ENCODE measurements at regions not wholly inside any gene's neighbourhood (a gene's known extent, or its start where the extent isn't known, plus 50 kb on each side); places are given as distances from the start of the nearest gene placed in this dataset.

DNA sequence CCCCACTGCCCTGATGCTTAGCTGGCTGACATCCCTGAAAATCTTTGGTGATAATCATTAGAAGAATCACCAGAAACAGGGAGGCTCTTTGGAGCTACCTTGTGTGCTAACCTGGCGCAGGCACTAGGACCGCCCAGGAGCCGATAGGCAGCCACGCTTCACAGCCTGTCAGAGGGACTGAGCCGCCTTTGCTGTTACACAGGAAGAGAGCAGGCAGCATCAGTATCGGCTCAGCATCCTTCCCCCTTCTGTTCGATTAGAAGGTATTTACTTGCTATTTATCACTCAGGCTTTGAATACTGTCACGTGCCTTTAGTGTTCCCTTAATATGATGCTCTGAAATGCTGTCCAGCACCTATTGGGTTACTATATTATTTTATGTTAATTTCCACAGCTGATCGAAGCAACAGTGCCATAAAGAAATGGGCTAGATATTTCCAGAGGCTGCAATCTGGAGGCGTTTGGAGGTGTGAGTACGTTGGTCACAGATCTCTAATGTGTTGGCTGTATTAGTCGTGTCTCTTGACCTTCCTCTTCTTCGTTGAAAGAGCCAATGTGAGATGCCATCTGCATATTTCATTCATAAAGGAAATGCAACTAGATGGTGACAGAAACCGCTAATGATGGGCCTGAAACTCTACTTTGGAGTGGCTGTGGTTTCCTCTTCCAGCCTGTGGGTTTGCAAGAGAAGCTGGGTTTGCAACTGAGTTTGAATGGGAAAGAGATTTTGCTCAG is 110.4 kb upstream of the RAB27B start:
- peak; percentile 66 for DNase-seq (ENCODE audit: low spot score)

DNA sequence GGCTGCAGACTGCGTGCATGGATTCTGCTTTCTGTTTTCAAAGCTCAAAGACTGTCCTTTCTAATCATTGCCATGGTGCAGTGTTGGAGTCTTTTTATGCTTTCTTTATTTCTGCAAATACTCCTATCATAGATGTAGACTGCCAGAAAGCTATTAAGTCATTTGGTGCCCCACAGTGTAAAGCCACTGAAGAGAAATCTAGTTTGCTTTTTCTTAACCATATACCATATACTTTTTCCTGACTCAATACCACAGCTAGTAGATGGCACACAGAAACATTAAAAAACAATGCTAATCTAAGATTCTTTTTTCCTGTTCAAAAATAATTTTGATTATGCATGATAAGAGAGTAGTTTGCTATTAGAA is 109.9 kb upstream of the RAB27B start:
- DNase-seq (ENCODE audit: low spot score): no peak

DNA sequence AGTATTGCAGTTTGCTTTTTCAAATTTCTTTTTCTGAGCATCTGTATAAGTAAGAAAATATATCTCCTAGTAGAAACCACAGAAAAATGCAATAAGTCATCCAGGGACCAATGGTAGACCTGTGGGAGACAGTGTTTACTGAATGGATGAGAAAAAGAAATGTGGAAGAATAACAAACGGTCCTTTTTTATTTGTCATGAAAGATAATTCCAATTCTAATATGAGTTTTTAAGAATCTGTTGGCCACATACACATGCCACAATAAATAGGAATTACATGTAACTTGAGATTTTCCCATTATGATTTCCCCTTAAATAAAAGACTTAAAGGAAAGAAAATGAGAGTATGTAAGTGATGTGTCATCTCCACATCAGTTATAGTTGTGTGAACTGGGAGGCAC is 107.7 kb upstream of the RAB27B start:
- DNase-seq (ENCODE audit: low spot score): no peak

DNA sequence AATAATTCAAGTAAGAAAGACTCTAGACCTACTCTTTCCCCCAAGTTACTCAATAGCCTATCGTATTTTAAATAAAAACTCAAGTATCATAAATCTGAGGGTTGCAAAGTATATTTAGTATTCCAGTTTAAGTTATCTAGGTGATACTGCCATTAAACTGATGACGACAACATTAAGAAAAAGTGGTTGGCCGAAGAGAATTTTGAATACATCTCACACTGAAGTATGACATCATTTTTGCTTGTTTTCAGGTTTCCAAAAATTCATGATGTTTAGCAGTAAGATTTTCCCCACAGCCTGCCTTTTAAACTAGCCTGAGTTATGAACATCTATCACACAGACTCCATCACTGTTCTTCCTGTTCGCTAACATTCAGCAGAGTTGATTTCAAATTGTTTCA is 102.1 kb upstream of the RAB27B start:
- DNase-seq (ENCODE audit: low spot score): no peak

DNA sequence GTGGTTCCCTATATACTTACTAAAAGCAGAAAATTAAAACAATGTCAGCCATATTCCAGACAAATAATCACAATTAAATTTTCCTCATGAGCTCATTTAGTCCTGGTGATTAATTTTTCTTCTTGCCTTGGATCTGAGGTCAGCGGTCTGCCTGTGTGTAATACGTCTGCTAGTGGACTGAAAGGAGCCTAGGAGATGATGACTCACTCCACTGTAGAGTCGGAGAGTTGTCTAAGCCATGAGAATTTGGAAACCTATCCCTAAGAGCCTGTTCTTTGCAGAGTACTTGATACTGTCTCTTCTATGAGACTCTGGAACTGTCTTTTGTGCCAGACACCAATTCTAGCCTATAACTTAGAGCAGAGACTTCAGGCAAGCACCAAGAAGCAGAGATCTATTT is 94.2 kb upstream of the RAB27B start:
- DNase-seq (ENCODE audit: low spot score): no peak

DNA sequence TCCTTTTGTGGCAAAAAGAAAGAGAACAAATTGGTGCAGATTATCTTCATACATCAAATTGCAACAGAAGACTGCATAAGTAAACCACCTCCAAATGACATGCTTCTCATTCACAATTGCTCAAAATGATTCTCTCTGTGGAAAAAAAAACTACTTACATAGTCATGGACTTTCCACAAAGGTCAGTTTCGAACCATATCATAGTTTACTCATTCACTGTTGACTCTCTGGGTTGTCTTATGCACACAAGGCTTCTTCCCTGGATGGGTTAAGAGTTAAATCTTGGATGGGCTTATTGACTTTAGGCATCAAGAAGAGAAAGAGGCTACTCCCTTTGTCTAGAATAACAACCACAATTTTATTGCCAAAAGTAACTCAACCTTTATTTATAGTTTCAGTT is 91.3 kb upstream of the RAB27B start:
- no peak for DNase-seq (ENCODE audit: low spot score)

DNA sequence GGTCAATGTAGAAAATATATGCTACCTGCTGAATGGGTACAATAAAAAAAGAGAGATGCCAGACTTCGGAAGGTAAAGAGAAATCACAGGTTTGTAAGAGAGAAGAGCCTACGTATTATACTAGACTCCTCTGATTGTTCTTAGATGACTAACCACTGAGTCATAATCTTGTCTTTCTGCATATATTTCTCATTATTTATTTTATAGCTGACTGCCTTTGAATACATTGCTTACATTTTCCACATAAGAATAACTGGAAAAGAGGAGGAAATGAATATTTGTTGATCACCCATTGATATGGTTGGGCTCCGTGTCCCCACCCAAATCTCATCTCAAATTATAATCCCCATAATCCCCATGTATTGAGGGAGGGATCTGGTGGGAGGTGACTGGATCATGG is 90.3 kb upstream of the RAB27B start:
- no peak for DNase-seq (ENCODE audit: low spot score)

DNA sequence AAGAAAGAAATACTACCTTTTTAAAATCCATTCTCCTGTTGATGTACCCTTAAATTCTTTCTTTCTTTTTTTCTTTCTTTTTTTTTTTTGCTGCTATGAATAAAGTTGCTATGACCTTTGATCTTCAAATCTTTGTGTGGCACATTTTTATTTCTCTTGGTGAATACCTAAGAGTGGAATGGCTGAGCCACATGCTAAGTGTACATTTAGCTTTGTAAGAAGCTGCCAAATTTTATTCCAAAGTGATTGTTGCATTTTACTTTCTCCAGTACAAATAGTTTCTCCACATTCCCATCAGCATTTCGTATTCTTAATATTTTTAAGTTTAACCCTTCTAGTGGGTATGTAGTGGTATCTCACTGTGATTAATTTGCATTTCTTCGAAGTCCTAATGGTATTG is 88.8 kb upstream of the RAB27B start:
- DNase-seq (ENCODE audit: low spot score): no peak

DNA sequence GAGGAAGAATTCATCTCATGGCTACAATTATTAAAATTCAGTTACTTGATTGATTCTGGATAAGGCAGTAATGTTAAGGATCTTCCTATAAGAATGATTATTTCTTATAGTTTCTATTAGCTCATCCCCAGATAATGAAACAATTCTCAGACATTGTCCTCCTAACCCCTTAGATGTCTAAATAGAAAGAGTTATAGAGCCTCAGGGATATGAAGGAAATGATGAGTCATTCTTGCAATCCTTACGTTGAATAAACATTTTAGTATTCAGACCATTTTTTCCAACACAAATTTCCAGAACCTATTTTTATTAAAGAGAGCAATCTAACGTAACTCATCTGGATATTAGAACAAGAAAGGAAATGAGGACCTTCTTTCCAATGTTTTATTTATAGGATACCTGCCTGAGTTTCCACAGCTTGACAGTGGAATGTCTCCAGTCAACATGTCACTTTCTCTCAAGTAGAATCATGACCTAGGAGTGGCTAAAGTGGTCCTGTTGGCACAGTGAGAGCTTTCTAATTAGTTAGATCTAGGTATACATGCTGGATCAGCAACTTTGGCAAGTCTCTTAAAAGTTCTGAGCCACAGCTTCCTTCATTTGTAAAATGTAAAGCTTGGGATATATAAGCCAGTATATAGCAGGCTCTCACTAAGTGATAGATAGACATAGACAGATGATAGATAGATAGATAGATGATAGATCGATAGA is 88.0 kb upstream of the RAB27B start:
- DNase-seq (ENCODE audit: low spot score): no peak

DNA sequence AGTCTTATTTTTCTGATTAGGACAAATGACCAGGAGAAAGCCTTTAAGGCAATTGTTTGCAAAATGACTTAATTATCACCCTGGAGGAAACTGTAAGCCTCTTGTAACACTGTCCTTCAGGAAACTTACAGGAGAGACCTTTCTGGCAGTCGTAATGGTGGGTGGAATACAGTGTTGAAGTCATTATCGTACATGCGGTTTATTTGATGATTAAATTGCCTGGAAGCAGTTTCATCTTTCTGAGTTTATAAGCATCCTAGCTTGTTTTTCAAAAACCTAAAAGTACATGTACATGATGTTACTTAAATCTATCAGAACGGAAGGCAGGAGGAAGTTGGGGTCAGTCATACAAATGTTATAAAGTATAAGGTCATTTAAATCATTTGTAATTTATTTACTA is 86.2 kb upstream of the RAB27B start:
- no peak for DNase-seq (ENCODE audit: low spot score)

DNA sequence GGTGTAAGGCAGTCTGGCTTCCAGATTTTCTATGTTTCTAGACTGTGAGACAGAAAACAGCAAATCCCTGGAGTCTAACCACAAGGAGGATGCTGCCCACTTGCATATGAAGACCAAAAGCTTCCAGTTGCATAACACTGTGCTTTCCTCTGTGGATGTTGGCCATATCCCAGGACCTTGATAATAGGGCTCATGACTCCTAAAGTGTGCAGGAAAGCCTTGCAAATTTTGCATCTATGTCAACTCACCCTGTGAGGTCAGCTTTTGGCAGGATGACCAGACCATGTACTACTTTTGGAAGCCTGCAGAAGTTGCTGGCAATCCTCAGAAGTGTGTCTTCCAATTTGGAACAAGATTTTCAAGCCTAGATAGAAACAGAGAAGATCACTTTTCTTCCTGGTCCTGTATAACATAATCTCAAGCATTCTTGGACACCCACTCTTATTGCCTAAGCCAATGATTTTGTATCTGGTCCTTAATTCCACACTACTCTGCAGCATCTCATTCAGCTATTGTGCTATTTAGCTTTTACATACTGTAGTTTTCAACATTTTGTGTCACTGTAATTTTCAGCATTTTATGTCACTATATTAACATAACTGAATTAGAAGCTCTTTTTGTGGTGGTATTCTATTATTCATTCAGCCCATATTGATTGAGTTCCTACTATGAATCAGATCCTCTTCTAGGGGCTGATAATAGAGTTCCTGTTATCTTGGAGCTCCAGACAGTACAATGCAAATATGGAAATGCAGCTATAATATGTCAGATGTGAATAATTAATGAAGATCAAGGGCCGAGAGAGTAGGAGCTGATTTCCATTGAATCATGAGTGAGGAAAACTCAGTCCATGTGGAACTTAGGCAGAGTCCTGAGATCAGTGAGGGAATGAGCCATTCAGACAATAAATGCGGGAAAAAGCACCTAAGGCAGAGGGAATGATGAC is 85.3 kb upstream of the RAB27B start:
- no peak for DNase-seq (ENCODE audit: low spot score)

DNA sequence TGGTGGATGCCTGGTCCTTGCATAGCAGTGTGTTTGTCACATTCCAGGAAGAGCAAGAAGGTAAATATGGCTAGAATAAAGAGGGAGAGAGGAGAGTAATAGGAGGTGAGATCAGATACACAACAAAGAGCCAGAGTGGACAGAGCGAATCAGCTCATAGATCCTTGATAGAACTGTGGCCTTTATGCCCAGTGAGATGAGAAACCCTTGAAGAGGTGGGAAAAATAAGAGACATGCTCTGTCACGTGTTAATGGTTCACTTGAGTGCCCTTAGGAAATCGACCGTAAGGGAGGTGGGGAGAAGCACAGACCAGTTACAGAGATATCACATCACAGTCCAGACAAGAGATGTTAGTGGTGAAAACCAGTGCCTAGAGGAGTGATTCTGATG is 84.7 kb upstream of the RAB27B start:
- no peak for DNase-seq (ENCODE audit: low spot score)

DNA sequence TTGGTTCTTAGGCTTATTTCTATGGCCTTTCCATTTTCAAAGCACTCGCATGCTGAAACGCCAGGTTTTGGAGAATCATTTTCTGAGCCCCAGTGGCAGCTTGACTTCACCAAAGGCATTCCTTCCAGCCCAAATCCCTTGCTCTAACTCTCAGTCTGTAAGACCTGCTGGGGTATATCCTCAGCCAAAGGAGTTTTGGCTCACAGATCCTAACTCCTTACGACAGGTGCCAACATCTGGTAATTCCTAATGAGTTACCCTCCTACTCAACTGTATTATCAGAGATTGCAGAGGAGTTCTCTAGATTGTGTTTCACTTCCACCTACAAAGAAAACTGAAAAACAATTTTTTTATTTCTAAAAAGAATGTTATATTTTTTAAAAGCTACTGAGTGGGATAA is 79.0 kb upstream of the RAB27B start:
- DNase-seq (ENCODE audit: low spot score): no peak

DNA sequence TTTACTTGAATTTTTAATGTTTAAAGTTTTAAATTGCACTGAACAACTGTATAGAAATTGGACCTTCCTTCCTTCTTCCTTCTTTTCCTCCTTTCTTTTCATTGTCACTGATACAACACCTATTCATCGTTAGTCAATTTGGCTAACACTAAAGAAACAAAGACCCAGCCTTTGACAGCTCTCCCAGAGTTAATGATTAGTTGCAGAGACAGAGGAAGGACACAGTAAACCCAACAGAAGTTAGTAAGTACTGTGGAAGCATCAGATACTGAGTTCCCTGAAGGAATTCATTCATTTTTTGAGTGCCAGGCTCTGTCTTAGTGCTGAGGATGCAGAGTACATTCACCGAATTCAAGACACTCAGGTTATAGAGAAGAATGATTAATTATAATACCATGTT is 77.9 kb upstream of the RAB27B start:
- DNase-seq (ENCODE audit: low spot score): no peak

DNA sequence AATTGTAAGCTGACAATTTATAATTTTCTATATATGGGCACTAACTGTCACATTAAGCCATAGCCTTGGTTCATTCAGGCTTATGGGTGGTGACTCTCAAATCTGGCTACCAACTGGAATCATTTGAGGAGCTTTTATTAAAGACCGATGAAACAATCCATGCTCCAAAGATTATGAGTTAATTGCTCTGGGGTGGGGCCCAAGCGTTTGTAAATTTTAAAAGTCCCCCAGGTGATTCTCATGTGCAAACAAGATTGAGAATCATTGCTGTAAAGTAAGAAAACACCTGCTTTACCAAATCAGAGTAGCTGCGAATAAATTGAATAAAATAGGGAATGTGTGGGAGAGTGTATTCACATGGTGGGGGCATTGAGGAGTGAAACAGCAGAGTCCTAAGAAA is 76.1 kb upstream of the RAB27B start:
- no peak for DNase-seq (ENCODE audit: low spot score)

DNA sequence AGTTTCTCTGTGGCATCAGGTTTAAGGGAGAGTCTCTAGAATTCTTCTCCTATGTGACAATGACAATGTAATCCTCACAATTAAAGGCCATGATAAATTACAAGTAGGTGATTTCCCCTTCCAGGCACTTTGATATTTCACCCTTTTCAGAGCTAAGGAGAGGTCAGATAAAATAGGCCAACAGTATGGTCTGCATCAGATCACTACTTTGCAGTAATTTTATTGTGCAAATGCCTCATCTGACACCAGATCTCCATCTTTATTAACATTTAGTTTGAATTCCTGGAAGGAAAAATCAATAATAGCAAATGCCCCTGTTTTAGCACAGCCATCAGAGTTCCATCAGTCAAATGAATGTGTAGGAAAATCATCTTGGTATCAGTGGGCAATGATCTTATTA is 72.8 kb upstream of the RAB27B start:
- no peak for DNase-seq (ENCODE audit: low spot score)

DNA sequence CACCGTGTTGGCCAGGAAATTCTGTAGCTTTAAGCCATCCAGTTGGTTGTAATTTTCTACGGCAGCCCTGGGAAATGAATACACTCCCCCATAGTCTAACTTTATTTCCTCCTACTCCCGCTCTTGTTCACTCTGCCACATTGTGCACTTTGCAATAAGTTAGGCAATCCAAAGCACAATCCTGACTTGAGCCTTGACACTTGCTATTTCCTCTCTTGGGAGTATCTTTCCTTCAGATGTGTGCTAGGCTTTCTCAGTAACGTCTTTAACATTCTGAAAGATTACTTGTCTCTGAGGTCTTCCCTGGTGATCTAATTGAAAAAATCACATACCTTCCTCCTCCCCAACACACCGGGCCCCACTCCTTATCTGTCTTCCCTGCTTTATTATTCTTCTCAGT is 65.9 kb upstream of the RAB27B start:
- no peak for DNase-seq (ENCODE audit: low spot score)

DNA sequence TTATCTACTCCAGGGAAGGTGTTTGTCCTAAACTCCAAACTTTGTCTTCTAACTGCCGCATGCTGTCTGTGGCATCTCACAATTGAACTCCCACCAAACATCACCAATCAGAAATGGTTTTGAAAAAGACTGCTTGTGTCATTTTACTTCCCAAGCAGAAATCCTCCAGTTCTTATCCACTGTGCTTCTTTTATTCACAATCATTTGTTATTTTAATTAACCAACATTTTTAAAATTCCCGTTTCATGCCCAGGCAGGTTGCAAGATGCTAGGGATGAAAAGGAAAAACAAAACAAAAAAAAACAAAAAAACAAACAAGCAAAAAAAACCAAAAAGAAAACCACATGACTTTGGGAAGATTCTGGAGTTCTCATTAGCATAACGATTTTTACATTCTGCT is 63.5 kb upstream of the RAB27B start:
- no peak for DNase-seq (ENCODE audit: low spot score)

DNA sequence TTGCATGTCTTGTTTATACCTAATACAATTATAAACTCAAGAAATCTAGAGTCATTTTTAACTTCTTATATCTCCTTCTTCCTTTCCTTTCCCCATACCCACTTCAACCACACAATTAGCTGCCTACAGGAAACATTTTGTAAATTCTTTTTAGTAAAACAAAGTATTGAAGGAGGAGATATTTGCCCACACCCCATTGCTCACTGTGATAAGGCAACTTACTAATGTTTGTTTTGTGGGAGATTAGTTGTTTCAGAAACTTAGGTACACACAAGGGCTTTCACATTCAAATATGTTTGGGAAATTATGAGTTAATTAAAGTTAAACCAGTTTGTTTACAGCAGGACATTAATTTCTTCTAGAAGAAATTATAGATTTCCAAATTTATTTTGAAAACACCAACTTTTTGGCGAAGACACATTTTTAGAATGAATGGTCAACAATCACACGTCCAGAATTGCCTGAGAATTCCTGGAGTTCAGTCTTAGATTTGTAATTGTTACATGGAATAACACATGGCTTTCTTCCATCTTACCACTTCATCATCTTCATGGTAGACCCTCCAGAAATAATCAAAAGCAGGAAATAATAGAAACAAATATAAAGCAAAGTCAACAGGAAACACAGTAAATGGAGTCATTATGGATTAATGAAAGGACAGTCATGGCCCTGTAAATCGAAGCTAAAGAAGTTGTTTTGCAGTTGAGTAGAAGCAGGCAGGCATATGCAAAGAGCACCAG is 62.5 kb upstream of the RAB27B start:
- no peak for DNase-seq (ENCODE audit: low spot score)

DNA sequence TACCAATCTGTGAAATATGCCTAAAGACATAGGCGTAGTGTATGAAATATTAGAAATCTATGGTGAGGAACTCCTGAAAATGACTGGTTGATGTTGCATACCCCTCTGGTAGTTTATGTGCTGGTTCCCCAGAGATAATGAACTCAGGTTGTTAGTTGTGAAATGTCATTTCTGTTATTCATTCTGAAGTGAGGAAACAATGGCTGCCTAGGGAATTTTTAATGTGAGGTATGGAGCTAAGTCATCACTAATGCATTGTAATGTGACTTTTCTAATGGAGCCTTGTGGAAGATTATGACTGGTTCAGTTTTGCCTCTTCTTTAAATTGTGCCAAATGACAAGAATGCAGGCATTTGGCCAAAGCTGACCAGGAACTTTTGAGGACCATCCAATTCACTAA is 61.6 kb upstream of the RAB27B start:
- no peak for DNase-seq (ENCODE audit: low spot score)

DNA sequence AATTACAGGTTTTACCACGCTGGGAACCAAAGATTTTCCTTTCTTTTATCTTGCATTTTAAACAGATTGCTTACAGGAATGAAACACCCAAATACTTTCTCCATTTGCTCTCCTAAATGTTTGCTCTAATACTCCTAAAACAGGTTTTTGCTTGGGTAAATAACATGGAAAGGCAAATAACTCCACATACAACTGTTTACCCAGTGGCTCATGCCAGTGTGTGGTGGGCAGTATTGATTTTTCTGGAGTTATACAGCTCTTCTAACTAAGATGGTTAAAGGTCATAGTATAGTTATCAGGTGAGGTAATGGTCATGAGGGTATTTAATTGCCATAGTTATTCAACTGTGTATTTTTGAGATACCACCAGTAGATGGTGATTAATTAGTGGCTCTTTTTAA is 61.2 kb upstream of the RAB27B start:
- no peak for DNase-seq (ENCODE audit: low spot score)

Data from iPS-NIHi11 (cell line).